ENCODE measurements at regions not wholly inside any gene's neighbourhood (a gene's known extent, or its start where the extent isn't known, plus 50 kb on each side); places are given as distances from the start of the nearest gene placed in this dataset.

GRCh38 chr9:28073270-28073669 lies 500.0 kb upstream of the C9orf72 start:
- no peak for TF ChIP-seq CTCF (IDR thresholded peaks at IDR 0.05; ENCODE audit: insufficient read depth, low read length)
- DNase-seq (ENCODE audit: low read depth), result peak; percentile 11
- H3K4me3 ChIP-seq (ENCODE audit: low read depth, low read length), result no peak overlapping the region

GRCh38 chr9:28079677-28080076 lies 506.4 kb upstream of the C9orf72 start:
- no peak overlapping the region for H3K4me3 ChIP-seq (ENCODE audit: low read depth, low read length)
- DNase-seq (ENCODE audit: low read depth), result no peak
- no peak for TF ChIP-seq CTCF (IDR thresholded peaks at IDR 0.05; ENCODE audit: insufficient read depth, low read length)

- TF ChIP-seq CTCF (IDR thresholded peaks at IDR 0.05; ENCODE audit: insufficient read depth, low read length), result no peak
- no peak overlapping the region for H3K4me3 ChIP-seq (ENCODE audit: low read depth, low read length)
- DNase-seq (ENCODE audit: low read depth), result no peak
Measured at GRCh38 chr9:28082671-28083070, 509.4 kb upstream of the C9orf72 start.

- no peak for TF ChIP-seq CTCF (IDR thresholded peaks at IDR 0.05; ENCODE audit: insufficient read depth, low read length)
- H3K4me3 ChIP-seq (ENCODE audit: low read depth, low read length), result no peak overlapping the region
- no peak for DNase-seq (ENCODE audit: low read depth)
Measured at GRCh38 chr9:28086881-28087280, 513.6 kb upstream of the C9orf72 start.

- no peak overlapping the region for H3K4me3 ChIP-seq (ENCODE audit: low read depth, low read length)
- no peak for TF ChIP-seq CTCF (IDR thresholded peaks at IDR 0.05; ENCODE audit: insufficient read depth, low read length)
- DNase-seq (ENCODE audit: low read depth), result no peak
Measured at GRCh38 chr9:28092981-28093936, 520.0 kb upstream of the C9orf72 start.

- DNase-seq (ENCODE audit: low read depth), result no peak
- H3K4me3 ChIP-seq (ENCODE audit: low read depth, low read length), result no peak overlapping the region
- TF ChIP-seq CTCF (IDR thresholded peaks at IDR 0.05; ENCODE audit: insufficient read depth, low read length), result no peak
Measured at GRCh38 chr9:28101509-28101908, 528.2 kb upstream of the C9orf72 start.
